H54 (cell line): ENCODE measurements at regions not wholly inside any gene's neighbourhood (a gene's known extent, or its start where the extent isn't known, plus 50 kb on each side); places are given as distances from the start of the nearest gene placed in this dataset.
A peak's percentile ranks its signal among the peaks of the same experiment; 100 is the strongest.
"Not testable (repeated sequence)": the region's sequence is repeated elsewhere in the genome, so short reads cannot be mapped to it uniquely, and the experiment has no call there.

Experiments
- DNase-seq: peaks from one replicate; pipeline ENCODE4 v3.0.0; 2011; ENCODE audit warnings: low spot score, mixed read lengths; ENCODE audit not compliant: insufficient read length
- FAIRE-seq: peaks from 3 replicates; lab custom pipeline; 2011; peaks lifted over from hg19 to GRCh38; lab: Jason Lieb, UNC
- POLR2A ChIP-seq: IDR thresholded peaks from 2 replicates; pipeline ENCODE4 v1.6.1; 2011; ENCODE audit warnings: low read depth, mild to moderate bottlenecking, low read length

- FAIRE-seq (no peak), DNase-seq (no peak)
- TF ChIP-seq POLR2A: no peak
Observed at GRCh38 chr13:90615767-90616166, 731.7 kb upstream of the MIR17HG start.

GRCh38 chr13:90618133-90618532 is 729.4 kb upstream of the MIR17HG start:
- no peak for DNase-seq
- TF ChIP-seq POLR2A: no peak
- no peak for FAIRE-seq

- FAIRE-seq: peak; percentile 79
- no peak for TF ChIP-seq POLR2A
Observed at GRCh38 chr13:90622541-90622940, 724.9 kb upstream of the MIR17HG start.

DNA sequence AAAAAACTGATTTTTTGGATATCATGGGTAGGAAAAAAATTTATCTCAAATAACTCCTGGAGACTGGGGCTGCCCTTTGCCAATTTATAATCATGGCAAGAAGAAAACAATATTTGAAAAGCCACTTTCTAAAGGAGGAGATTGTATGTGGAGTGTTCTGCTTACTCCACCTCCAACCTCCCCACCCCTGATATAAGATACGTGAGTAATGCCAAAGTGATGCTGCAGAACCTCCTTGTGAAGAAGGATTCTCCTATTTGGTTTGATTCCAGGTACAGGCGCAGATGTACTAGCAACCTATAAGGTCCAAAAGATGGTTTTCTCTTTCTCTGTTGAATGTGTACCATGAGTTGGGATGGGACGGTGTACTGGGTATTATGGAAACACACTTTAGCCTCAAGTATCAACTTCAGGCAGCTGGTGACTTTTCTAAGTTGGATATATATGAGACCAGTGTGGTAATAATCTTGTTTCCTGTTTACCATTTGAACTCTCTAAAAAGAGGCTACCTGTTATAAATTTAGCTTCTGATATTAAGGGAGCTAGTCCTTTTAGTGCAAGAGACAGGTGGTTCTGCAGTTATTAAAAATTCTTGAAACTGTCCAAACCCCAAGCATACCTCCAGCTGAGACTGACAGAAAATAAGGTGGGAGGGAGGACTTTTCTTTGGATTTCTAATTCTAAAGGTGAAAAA is 724.0 kb upstream of the MIR17HG start:
- DNase-seq: no peak
- TF ChIP-seq POLR2A: no peak
- FAIRE-seq: peak; percentile 53

More at GRCh38 chr13:90622541-90622940, 724.9 kb upstream of the MIR17HG start:
- DNase-seq: no peak

DNA sequence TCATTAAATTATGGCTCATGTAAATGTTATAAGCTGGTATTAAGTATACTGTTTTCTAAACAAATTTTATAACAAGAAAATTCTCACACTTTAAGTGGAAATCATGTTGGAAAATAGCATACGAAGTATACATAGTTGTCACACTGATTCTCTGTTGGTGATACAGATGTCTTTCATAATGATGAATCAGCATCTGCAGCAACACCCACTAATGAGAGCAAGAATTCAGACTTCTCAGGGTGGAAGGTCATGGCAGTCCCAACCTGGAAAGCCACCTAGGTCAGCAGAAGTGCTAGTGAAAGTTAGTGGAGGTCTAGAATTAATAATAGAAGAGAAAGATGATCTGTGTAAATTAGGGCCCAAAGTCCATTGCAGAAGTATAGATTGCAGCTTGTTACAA is 719.7 kb upstream of the MIR17HG start:
- FAIRE-seq: no peak
- DNase-seq: no peak
- TF ChIP-seq POLR2A: no peak

GRCh38 chr13:90628471-90628870 is 719.0 kb upstream of the MIR17HG start:
- no peak for DNase-seq
- no peak for FAIRE-seq
- no peak for TF ChIP-seq POLR2A

GRCh38 chr13:90630716-90631115 is 716.8 kb upstream of the MIR17HG start:
- DNase-seq (no peak), FAIRE-seq (no peak)
- no peak for TF ChIP-seq POLR2A

DNA sequence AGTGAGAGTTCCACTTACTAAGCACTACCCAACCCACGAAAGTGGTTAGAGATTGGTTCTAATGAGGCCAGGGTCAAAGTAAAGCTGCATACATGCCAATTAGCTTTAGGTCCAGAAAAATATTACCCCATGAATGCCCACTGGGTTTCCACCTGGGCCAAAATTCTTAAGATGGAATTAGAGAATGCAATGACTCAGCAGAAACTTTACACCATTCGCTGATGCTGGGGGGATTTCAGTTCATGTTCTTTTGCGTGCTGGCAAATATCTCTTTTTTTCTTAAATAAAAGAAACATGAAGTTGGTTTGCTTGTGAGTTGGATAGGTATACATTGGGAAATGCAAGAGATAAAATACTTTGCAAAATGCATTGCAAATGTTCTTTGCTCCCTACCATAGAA is 715.3 kb upstream of the MIR17HG start:
- DNase-seq: no peak
- no peak for FAIRE-seq
- no peak for TF ChIP-seq POLR2A

DNA sequence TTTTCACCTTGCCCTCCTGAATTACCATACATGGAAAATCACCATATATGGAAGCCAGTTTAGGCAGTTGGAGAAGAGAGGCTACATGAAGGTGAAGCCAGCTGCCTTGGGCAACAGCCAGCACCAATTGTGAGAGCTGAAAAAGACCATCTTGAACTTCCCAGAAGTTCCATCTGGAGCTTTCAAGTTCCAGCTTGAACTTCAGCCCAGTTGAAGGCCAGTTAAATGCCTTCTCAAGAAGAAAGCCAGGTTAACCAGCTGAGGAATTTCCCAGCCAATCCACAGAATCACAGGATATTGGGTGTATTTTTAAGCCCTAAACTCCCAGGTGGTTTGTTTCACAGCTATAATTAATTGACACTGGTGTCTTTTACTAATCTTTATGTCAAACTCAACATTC is 713.6 kb upstream of the MIR17HG start:
- FAIRE-seq (peak; percentile 20), DNase-seq (no peak)
- no peak for TF ChIP-seq POLR2A

GRCh38 chr13:90640976-90641375 is 706.5 kb upstream of the MIR17HG start:
- peak; percentile 92 for FAIRE-seq

GRCh38 chr13:90641884-90642283 is 705.6 kb upstream of the MIR17HG start:
- no peak for FAIRE-seq

More at GRCh38 chr13:90640976-90641375, 706.5 kb upstream of the MIR17HG start:
- DNase-seq: peak; percentile 8
- TF ChIP-seq POLR2A: no peak

GRCh38 chr13:90645582-90645981 is 701.9 kb upstream of the MIR17HG start:
- no peak for FAIRE-seq
- no peak for TF ChIP-seq POLR2A

More at GRCh38 chr13:90641884-90642283, 705.6 kb upstream of the MIR17HG start:
- no peak for TF ChIP-seq POLR2A
- no peak for DNase-seq

DNA sequence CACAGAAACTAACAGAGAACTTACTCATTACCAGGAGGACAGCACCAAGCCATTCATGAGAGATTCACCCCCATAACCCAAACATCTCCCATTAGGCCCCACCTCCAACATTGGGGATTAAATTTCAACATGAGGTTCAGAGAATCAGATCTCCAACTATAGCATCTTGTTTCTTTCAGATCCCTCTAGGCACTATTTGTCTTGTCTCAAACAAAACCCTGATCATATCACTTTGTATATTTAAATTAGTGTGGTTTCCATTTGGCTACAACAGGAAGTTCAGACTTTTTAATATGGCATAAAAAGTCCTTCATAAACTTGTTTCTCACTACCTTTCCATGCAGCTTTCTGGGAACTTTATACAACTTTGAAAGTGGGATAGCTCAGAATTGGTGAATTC is 699.0 kb upstream of the MIR17HG start:
- FAIRE-seq (peak; percentile 30), DNase-seq (no peak)
- no peak for TF ChIP-seq POLR2A

More at GRCh38 chr13:90645582-90645981, 701.9 kb upstream of the MIR17HG start:
- no peak for DNase-seq

DNA sequence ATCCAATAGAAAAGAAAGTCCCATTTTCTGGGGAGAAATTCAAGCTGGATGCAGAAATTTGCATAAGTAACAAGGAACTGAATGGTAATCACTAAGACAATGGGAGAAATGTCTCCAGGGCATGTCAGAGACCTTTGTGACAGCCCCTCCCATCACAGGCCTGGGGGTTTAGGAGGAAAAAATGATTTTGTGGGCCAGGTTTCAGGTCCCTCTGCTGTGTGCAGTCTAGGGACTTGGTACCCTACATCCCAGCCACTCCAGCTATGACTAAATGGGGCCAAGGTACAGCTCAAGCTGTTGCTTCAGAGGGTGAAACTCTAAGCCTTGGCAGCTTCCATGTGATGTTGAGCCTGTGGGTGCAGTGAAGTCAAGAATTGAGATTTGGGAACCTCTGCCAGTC is 695.5 kb upstream of the MIR17HG start:
- no peak for TF ChIP-seq POLR2A
- no peak for FAIRE-seq
- DNase-seq: no peak

- no peak for DNase-seq
- no peak for FAIRE-seq
- no peak for TF ChIP-seq POLR2A
Observed at GRCh38 chr13:90654970-90655369, 692.5 kb upstream of the MIR17HG start.

- FAIRE-seq, DNase-seq: not testable (repeated sequence)
Observed at GRCh38 chr13:90664200-90664599, 683.3 kb upstream of the MIR17HG start.
